Left cardiac atrium (tissue), 4 donors: ENCODE measurements at regions not wholly inside any gene's neighbourhood (a gene's known extent, or its start where the extent isn't known, plus 50 kb on each side); places are given as distances from the start of the nearest gene placed in this dataset.

Experiments
- ATAC-seq, 2 donors: fragments of 200-7000 bp; cut with Tn5 transposase; one replicate each; pipeline ENCODE4 v1.9.1; 2020; ENCODE audit warnings: mild to moderate bottlenecking in 2 of 2, moderate library complexity in 2 of 2
- DNase-seq: peaks from one replicate; pipeline ENCODE4 v3.0.0-alpha.2; 2020
- intact Hi-C, 2 donors: fragments of 100-400 bp; cut with DNase I; formaldehyde crosslinking; loops; one replicate each; pipeline versions ENCODE4 v1.14.1 to v1.15.1; 2022 to 2023
- donor health status: DM: no; HTN: yes; CAD: no.
- donor health status: DM: no; HTN: yes; CAD: no; lungs with severe emphysema.
- donor health status: DM: yes; HTN: yes; CAD: no.
- donor health status: Dilated cardiomyopathy.

DNA sequence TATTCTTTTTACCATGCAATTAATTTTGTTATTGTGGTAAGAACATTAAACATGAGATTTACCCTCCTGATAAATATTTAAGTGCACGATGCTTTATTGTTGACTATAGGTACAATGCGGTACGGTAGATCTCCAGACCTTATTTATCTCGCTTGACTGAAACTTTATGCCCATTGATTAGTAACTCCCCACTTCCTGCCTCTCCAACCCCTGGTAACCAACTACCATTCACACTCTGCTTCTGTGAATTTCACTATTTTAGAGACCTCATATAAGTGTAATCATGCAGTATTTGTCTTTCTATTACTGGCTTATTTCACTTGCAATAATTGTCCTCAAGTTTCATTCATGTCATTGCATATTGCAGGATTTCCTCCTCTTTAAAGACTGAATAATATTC is 195.7 kb upstream of the ID2 start:
- ATAC-seq, result no peak
- DNase-seq, result no peak
- intact Hi-C loops, result no loop called here

DNA sequence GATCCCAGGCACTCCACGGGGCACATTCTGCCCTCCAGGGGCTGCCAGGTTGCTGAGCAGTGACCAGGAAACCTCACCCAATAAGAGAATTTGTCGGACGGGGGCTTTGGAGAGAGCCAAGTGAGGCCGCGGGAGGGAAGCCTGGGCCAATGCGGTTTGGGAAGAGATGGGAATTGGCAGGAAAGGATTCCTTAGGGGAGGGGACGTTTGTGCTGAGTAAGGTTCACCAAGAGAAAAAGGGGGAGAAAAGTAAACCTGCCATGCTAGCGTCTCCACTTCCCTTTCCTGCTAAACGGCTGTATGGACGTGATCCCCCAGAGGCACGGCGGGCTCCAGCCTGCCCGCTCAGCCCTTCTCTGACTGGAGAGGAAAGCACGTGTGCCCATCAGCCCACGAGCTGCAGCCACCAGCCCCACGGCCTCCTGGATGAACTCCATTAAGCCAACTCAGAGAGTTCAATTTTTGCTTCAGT is 194.4 kb upstream of the ID2 start:
- intact Hi-C loops, result no loop called here
- DNase-seq, result no peak
- ATAC-seq, result peak in 1 of 2 donors; percentile 28

GRCh38 chr2:8488001-8488738 is 193.7 kb upstream of the ID2 start:
- peak; percentile 36 to 48 for ATAC-seq
- no peak for DNase-seq
- intact Hi-C loops, result no loop called here

GRCh38 chr2:8489221-8489620 is 192.6 kb upstream of the ID2 start:
- ATAC-seq (no peak), DNase-seq (no peak)
- intact Hi-C loops, result no loop called here

- intact Hi-C loops, result no loop called here
- DNase-seq, result no peak
- no peak for ATAC-seq
These were observed 192.1 kb upstream of the ID2 start for GRCh38 chr2:8489751-8490150.

GRCh38 chr2:8490166-8490721 is 191.6 kb upstream of the ID2 start:
- intact Hi-C loops, result no loop called here

DNA sequence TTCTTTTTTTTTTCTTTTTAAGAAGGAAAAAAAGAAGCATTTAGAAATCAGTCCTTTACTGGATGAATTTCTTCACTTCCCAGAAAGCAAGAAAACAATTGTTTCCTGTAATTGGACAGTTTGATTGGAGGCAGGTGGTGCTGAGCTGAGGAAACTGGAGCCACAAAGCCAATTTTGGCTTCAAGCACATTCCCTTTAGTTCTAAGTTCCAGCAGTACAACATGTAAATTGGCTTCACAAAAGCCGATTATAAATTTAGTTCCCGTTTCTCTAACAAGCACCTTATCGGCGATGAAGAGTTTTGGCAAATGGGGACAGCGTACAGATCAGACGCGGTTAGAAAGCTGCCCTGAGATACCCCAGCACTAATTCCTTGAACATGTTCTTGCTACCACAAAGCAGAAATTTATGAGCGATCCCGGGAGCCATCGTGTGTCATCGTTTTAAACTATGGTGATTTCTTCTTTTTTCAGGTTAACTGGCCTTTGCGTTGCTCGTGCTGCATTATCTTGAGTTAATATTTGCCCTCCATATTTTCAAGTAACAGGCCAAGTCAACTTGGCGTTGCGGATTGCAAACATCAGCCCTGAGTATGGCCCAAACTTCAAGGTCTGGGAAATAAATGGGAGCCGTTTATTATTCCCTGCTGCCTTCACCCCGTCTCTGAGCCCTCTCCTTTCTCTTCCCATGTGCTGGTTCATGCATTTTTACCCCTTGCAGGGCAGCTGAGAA is 190.4 kb upstream of the ID2 start:
- intact Hi-C loops, result no loop called here
- peak; percentile 6 to 28 for ATAC-seq
- DNase-seq, result no peak

More at GRCh38 chr2:8490166-8490721, 191.6 kb upstream of the ID2 start:
- ATAC-seq, result no peak
- no peak for DNase-seq

- no peak for DNase-seq
- ATAC-seq, result no peak
- intact Hi-C loops, result no loop called here
These were observed 187.7 kb upstream of the ID2 start for GRCh38 chr2:8494151-8494550.

GRCh38 chr2:8494589-8494988 is 187.3 kb upstream of the ID2 start:
- peak; percentile 60 for DNase-seq
- intact Hi-C loops, result no loop called here
- ATAC-seq, result peak; percentile 9 to 30

GRCh38 chr2:8495189-8495989 is 186.5 kb upstream of the ID2 start:
- no peak for DNase-seq
- intact Hi-C loops, result no loop called here
- no peak for ATAC-seq

GRCh38 chr2:8496079-8496478 is 185.8 kb upstream of the ID2 start:
- intact Hi-C loops, result no loop called here
- ATAC-seq (peak; percentile 58 to 78), DNase-seq (no peak)

DNA sequence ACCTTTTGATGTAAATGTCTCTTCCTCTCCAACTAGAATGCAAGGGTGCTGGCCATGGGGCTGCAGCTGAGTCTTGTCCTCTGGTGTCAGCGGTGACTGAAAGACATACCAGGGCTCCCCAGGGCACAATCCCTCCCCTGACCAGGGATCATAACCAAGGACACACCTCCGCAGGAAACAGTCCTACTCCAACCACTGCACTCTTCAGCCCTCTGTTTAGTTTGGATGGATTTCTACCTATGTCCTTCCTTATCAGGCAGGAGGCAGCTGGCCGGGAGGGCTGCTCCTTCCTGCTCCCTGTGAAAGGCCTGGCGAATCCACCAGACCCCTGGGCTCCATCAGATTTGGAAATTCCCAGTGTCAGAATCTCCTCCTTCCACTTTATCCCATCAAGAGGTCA is 185.2 kb upstream of the ID2 start:
- peak; percentile 68 for DNase-seq
- intact Hi-C loops, result no loop called here
- ATAC-seq, result peak; percentile 47 to 71

DNA sequence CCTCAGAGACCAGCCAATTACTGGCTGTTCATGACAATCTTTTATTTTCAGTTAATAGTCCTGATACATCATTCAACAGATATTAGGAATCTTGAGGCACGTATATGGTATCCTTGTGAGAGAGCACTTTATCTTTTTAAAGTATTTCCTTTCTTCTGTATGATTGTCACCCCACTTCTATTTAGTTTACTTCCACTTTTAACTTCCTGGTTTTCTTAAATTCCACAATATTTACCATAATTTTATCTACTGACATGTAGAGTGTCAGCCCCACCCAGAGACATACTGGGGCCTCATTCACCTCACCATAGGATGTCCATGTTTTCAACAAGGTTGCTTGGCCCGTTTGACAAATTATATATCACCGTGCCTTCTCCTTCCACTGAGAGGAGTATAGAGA is 182.9 kb upstream of the ID2 start:
- DNase-seq (no peak), ATAC-seq (no peak)
- intact Hi-C loops, result no loop called here

DNA sequence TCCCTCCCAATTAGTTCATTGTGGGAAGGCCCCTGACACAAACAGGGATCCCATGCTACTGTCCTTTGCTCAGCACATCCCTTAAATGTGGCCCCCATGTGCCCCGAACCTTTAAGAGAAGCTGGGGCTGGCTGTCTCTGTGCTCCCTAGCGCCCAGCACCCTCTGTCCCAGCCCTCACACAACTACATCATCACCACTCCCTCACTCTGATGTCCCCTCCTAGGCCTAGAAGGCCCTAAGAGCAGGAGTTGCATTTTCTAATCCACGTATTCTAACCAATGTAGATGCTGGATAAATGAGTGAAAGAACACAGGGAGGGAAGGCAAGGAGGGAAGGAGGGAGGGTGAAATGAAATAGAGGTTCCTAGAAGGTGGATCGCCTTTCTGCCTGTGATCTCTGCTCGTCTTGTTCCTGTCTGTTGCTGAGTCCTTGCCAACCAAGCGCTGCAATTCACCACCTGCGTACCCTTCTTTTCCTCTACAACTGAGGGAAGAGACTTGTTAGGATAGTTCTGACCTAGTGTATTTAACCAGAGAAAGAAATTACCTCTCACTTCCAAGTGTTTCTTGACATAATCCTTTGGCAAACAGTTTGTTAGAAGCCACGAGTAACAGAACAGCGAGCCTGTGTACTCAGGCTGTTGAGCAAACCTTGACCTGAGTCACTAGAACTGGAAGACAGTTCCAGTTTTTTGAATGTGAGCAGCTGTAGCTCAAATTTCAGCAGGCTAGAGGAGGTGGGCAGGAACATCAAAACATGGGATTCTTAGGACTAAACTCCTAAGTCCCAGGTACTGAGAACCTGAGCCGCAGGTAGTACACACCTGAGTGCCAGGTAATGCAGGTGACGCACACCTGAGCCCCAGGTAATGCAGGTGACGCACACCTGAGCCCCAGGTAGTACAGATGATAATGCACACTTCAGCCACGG is 181.5 kb upstream of the ID2 start:
- DNase-seq, result no peak
- intact Hi-C loops, result no loop called here
- ATAC-seq, result peak in 1 of 2 donors; percentile 10

- no peak for DNase-seq
- intact Hi-C loops, result no loop called here
- no peak for ATAC-seq
These were observed 180.7 kb upstream of the ID2 start for GRCh38 chr2:8501061-8501720.

DNA sequence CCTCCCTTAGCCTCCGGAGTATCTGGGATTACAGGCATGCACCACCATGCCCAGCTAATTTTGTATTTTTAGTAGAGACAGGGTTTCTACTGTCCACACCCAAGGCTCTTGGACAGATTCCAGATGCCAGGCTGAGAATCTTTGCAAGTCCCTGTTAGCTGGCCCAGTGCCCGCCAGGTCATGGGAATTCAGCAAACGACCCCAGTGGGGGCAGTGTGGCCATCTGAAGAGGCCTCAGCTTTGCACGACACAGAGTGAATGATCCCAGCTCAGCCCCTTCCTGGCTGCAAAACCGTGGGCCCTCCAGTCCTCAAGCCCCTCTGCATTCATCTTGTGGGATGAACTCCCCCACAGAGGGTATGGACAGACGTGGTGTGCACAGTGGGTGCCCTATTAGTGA is 179.5 kb upstream of the ID2 start:
- DNase-seq (no peak), ATAC-seq (no peak)
- intact Hi-C loops, result no loop called here

DNA sequence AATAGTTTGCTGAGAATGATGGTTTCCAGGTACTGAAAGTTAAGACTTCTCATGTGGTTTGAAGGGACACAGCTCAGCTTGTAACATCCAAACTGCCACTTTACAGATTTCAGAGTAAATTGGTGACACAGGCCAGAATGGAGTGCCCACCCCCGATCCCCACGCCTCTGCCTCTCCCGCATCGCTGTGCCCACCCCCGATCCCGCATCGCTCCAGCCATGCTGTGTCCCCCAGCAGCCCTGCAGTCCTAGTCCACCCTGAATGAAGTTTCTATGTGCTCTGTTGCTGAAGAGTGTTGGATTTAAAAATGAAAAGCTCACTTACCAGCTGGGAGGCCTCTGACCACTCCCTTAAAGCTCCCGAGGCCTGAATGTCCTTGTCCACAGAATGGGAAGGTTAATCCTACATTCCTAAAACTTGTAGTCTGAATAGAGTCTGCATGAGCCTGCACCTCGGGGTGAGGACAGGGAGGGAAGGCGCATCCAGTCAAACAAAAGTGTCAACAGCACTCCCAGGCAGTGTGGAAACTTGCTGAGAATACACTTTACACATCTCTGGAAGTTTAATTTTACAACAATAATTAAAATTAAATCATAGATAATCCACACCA is 176.4 kb upstream of the ID2 start:
- intact Hi-C loops, result no loop called here
- DNase-seq, result no peak
- ATAC-seq, result peak in 1 of 2 donors; percentile 55

DNA sequence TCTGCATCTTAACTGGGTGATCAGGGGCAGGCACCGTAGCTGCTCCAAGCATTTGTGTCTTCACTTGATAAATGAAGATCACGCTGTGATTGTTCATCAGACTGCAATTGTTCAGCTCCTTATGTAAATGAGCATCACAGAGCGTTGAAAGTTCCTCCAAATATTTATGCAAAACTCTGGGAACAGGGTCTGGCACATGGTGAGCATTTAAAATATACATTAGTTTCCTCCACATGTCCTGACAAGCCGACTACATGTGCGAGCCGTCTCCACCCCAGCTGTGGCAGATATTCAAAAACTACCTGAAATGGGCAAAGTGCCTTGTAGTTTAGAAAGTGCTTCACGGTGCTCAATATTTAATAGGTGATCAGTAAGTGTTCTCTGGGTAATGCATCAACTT is 175.1 kb upstream of the ID2 start:
- intact Hi-C loops, result no loop called here
- no peak for ATAC-seq
- DNase-seq, result no peak
